ENCODE measurements at regions not wholly inside any gene's neighbourhood (a gene's known extent, or its start where the extent isn't known, plus 50 kb on each side); places are given as distances from the start of the nearest gene placed in this dataset.
"Not testable (repeated sequence)": the region's sequence is repeated elsewhere in the genome, so short reads cannot be mapped to it uniquely, and the experiment has no call there.

- Histone ChIP-seq H4K20me1 (ENCODE audit: insufficient read depth) (no peaks in the 10 kb centered on the region), H3K27ac (ENCODE audit: low read depth, low read length) (no peak overlapping the region), H3K9me3 (ENCODE audit: control insufficient read depth in 1 of 2, insufficient read depth in 1 of 2, low read depth in 1 of 2, low read length in 2 of 2) (no peaks in the 10 kb centered on the region), H2AFZ (ENCODE audit: low read depth, low read length, poor library complexity, severe bottlenecking) (no peak overlapping the region), H3K4me3 (replicated peaks in 1 of 2; ENCODE audit: low read depth in 1 of 2, low read length in 2 of 2) (no peak overlapping the region), H3K4me2 (ENCODE audit: low read length) (no peak overlapping the region), H3K36me3 (ENCODE audit: control insufficient read depth in 1 of 2, insufficient read depth in 2 of 2, low read length in 2 of 2) (no peaks in the 10 kb centered on the region), H3K4me1 (ENCODE audit: control insufficient read depth in 1 of 2, insufficient read depth in 2 of 2, low read length in 2 of 2) (no peaks in the 10 kb centered on the region), H3K27me3 (ENCODE audit: insufficient read depth, low read length) (no peaks in the 10 kb centered on the region), H3K79me2 (ENCODE audit: insufficient read depth, low read length) (no peaks in the 10 kb centered on the region), H3K9me2 (ENCODE audit: insufficient read depth) (no peaks in the 10 kb centered on the region), H3K9ac (ENCODE audit: low read length) (no peak overlapping the region)
- no peak for TF ChIP-seq SRF (IDR thresholded peaks at IDR 0.05; ENCODE audit: low read depth)
- DNase-seq (ENCODE audit: low read depth, low spot score): no peak
- RAD21 ChIA-PET (ENCODE audit: low non-redundant PET in 1 of 2, low total read pairs in 2 of 2, uncharacterized antibody in 2 of 2, unreplicated experiment in 2 of 2): no interaction called here
- ATAC-seq: no peak
- CTCF ChIA-PET: no interaction called here
- intact Hi-C loops (cut with micrococcal nuclease): no loop called here
- POLR2A ChIA-PET: no interaction called here
- no TSS peak for BruUV-seq (replicated peaks)
Measured at GRCh38 chr3:70684701-70685100, 372.3 kb upstream of the MDFIC2 start.

- POLR2A ChIA-PET; H3K27me3 ChIP-seq (ENCODE audit: insufficient read depth, low read length); RAD21 ChIA-PET (ENCODE audit: low non-redundant PET in 1 of 2, low total read pairs in 2 of 2, uncharacterized antibody in 2 of 2, unreplicated experiment in 2 of 2); H3K4me3 ChIP-seq (replicated peaks in 1 of 2; ENCODE audit: low read depth in 1 of 2, low read length in 2 of 2); H3K9ac ChIP-seq (ENCODE audit: low read length); H3K9me3 ChIP-seq (ENCODE audit: control insufficient read depth in 1 of 2, insufficient read depth in 1 of 2, low read depth in 1 of 2, low read length in 2 of 2); H3K9me2 ChIP-seq (ENCODE audit: insufficient read depth); H3K36me3 ChIP-seq (ENCODE audit: control insufficient read depth in 1 of 2, insufficient read depth in 2 of 2, low read length in 2 of 2); ATAC-seq; H3K4me2 ChIP-seq (ENCODE audit: low read length); CTCF ChIA-PET; H3K79me2 ChIP-seq (ENCODE audit: insufficient read depth, low read length); BruUV-seq (replicated peaks); intact Hi-C loops (cut with micrococcal nuclease); H3K4me1 ChIP-seq (ENCODE audit: control insufficient read depth in 1 of 2, insufficient read depth in 2 of 2, low read length in 2 of 2); H3K27ac ChIP-seq (ENCODE audit: low read depth, low read length); DNase-seq (ENCODE audit: low read depth, low spot score); H4K20me1 ChIP-seq (ENCODE audit: insufficient read depth); H2AFZ ChIP-seq (ENCODE audit: low read depth, low read length, poor library complexity, severe bottlenecking): not testable (repeated sequence)
Measured at GRCh38 chr3:70675810-70676209, 363.4 kb upstream of the MDFIC2 start.

GRCh38 chr3:70658513-70659310 is 346.3 kb upstream of the MDFIC2 start:
- no peak overlapping the region for H3K4me3 ChIP-seq (replicated peaks in 1 of 2; ENCODE audit: low read depth in 1 of 2, low read length in 2 of 2)
- no peaks in the 10 kb centered on the region for H3K27me3 ChIP-seq (ENCODE audit: insufficient read depth, low read length)
- H3K27ac ChIP-seq (ENCODE audit: low read depth, low read length): no peak overlapping the region
- no peaks in the 10 kb centered on the region for H4K20me1 ChIP-seq (ENCODE audit: insufficient read depth)
- H3K79me2 ChIP-seq (ENCODE audit: insufficient read depth, low read length): no peaks in the 10 kb centered on the region
- ChIA-PET RAD21 (ENCODE audit: low non-redundant PET in 1 of 2, low total read pairs in 2 of 2, uncharacterized antibody in 2 of 2, unreplicated experiment in 2 of 2) (no interaction called here), CTCF (no interaction called here), POLR2A (no interaction called here)
- no TSS peak for BruUV-seq (replicated peaks)
- no peak overlapping the region for H2AFZ ChIP-seq (ENCODE audit: low read depth, low read length, poor library complexity, severe bottlenecking)
- H3K9me2 ChIP-seq (ENCODE audit: insufficient read depth): no peaks in the 10 kb centered on the region
- DNase-seq (ENCODE audit: low read depth, low spot score): no peak
- H3K4me2 ChIP-seq (ENCODE audit: low read length): no peak overlapping the region
- H3K4me1 ChIP-seq (ENCODE audit: control insufficient read depth in 1 of 2, insufficient read depth in 2 of 2, low read length in 2 of 2): no peaks in the 10 kb centered on the region
- H3K9me3 ChIP-seq (ENCODE audit: control insufficient read depth in 1 of 2, insufficient read depth in 1 of 2, low read depth in 1 of 2, low read length in 2 of 2): peaks cover 0 to 4% of the 10 kb centered on the region in 2 experiments; a peak in 1 of 4 replicates
- H3K36me3 ChIP-seq (ENCODE audit: control insufficient read depth in 1 of 2, insufficient read depth in 2 of 2, low read length in 2 of 2): no peaks in the 10 kb centered on the region
- H3K9ac ChIP-seq (ENCODE audit: low read length): no peak overlapping the region
- intact Hi-C loops (cut with micrococcal nuclease): no loop called here
- ATAC-seq: no peak
- no peak for TF ChIP-seq CEBPB (IDR thresholded peaks at IDR 0.05; ENCODE audit: low read depth)
- TF ChIP-seq POLR2A (IDR thresholded peaks at IDR 0.05; ENCODE audit: borderline replicate concordance, extremely low read depth, insufficient read depth, insufficient read length): no peak
- no peak for TF ChIP-seq EGR1 (IDR thresholded peaks at IDR 0.05; ENCODE audit: low read depth)
- no peak for TF ChIP-seq ELF1 (IDR thresholded peaks at IDR 0.05; ENCODE audit: borderline replicate concordance, low read depth)
- no peak for TF ChIP-seq YY1 (IDR thresholded peaks at IDR 0.05; ENCODE audit: extremely low read depth, insufficient replicate concordance, low read depth, low read length)
- no peak for TF ChIP-seq CTCF (IDR thresholded peaks at IDR 0.05 in 2 of 3, conservative IDR thresholded peaks at IDR 0.05 in 1 of 3; ENCODE audit: borderline replicate concordance in 1 of 3, insufficient read depth in 1 of 3, low read depth in 2 of 3, low read length in 2 of 3)
- TF ChIP-seq SIN3A (IDR thresholded peaks at IDR 0.05; ENCODE audit: low read depth): no peak
- no peak for TF ChIP-seq POLR2AphosphoS5 (IDR thresholded peaks at IDR 0.05; ENCODE audit: low read depth, low read length)
- no peak for TF ChIP-seq EZH2 (IDR thresholded peaks at IDR 0.05)
